Upper lobe of right lung (tissue), 1 donor: ENCODE measurements at regions not wholly inside any gene's neighbourhood (a gene's known extent, or its start where the extent isn't known, plus 50 kb on each side); places are given as distances from the start of the nearest gene placed in this dataset.
A peak's percentile ranks its signal among the peaks of the same experiment; 100 is the strongest.

ENCODE experiments used
- ATAC-seq: fragments of 200-7000 bp; cut with Tn5 transposase; one replicate; pipeline ENCODE4 v1.9.1; 2020; ENCODE audit warnings: mild to moderate bottlenecking, moderate library complexity
- DNase-seq: peaks from one replicate; pipeline ENCODE4 v3.0.0-alpha.2; 2020
- H3K27ac ChIP-seq: fragments of 200-600 bp; one replicate; pipeline ENCODE4 v1.8.0; 2022
- H3K27me3 ChIP-seq: fragments of 200-600 bp; one replicate; pipeline ENCODE4 v1.8.0; 2022; ENCODE audit warnings: mild to moderate bottlenecking
- H3K36me3 ChIP-seq: fragments of 200-600 bp; one replicate; pipeline ENCODE4 v1.8.0; 2022
- H3K4me1 ChIP-seq: fragments of 200-600 bp; one replicate; pipeline ENCODE4 v1.8.0; 2022
- H3K4me3 ChIP-seq: fragments of 200-600 bp; one replicate; pipeline ENCODE4 v1.8.0; 2022; ENCODE audit warnings: mild to moderate bottlenecking
- H3K9me3 ChIP-seq: fragments of 200-600 bp; one replicate; pipeline ENCODE4 v1.8.0; 2022
- intact Hi-C: fragments of 100-400 bp; cut with DNase I; formaldehyde crosslinking; loops from one replicate; pipeline ENCODE4 v1.11.0; 2022
- TF ChIP-seq, protein P1 (sequence below): fragments of 200-600 bp; IDR thresholded peaks from one replicate; pipeline ENCODE4 v1.8.0; 2022; ENCODE audit warnings: antibody characterized with exemption
- donor health status: DM: no; HTN: yes; CAD: no; lungs with severe emphysema.

DNA sequence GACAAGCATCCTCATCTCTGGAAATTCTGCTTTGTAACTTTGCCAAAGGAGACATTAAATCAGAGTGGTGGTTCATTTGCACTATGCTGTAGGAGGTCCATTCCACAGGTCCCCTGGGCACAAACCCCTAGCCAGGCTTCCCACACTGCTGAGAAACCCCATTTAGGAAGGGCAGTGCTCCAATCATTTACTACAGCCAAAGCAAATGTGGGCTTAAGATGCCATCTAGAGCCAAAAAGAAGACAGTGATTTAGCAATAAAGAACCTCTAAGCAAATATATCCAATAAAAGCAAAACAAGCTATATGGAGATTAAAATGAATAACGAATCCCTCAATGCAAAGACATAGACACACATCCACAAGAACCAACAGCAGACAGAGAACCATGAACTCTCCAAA lies 129.0 kb upstream of the ALDH1B1 start:
- H3K4me3 ChIP-seq, result no peak overlapping the region
- peak; percentile 34 for ATAC-seq
- no peak overlapping the region for H3K27ac ChIP-seq
- no peak for DNase-seq
- TF ChIP-seq, protein P1, sequence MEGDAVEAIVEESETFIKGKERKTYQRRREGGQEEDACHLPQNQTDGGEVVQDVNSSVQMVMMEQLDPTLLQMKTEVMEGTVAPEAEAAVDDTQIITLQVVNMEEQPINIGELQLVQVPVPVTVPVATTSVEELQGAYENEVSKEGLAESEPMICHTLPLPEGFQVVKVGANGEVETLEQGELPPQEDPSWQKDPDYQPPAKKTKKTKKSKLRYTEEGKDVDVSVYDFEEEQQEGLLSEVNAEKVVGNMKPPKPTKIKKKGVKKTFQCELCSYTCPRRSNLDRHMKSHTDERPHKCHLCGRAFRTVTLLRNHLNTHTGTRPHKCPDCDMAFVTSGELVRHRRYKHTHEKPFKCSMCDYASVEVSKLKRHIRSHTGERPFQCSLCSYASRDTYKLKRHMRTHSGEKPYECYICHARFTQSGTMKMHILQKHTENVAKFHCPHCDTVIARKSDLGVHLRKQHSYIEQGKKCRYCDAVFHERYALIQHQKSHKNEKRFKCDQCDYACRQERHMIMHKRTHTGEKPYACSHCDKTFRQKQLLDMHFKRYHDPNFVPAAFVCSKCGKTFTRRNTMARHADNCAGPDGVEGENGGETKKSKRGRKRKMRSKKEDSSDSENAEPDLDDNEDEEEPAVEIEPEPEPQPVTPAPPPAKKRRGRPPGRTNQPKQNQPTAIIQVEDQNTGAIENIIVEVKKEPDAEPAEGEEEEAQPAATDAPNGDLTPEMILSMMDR, result no peak
- H3K4me1 ChIP-seq, result no peaks in the 10 kb centered on the region
- peaks cover 3% of the 10 kb centered on the region for H3K9me3 ChIP-seq
- intact Hi-C loops, result loop anchor here (10.0 kb wide), 1 partner anchor 59 kb away; no protein-coding TSS in a partner anchor
- H3K27me3 ChIP-seq, result no peaks in the 10 kb centered on the region
- no peaks in the 10 kb centered on the region for H3K36me3 ChIP-seq

DNA sequence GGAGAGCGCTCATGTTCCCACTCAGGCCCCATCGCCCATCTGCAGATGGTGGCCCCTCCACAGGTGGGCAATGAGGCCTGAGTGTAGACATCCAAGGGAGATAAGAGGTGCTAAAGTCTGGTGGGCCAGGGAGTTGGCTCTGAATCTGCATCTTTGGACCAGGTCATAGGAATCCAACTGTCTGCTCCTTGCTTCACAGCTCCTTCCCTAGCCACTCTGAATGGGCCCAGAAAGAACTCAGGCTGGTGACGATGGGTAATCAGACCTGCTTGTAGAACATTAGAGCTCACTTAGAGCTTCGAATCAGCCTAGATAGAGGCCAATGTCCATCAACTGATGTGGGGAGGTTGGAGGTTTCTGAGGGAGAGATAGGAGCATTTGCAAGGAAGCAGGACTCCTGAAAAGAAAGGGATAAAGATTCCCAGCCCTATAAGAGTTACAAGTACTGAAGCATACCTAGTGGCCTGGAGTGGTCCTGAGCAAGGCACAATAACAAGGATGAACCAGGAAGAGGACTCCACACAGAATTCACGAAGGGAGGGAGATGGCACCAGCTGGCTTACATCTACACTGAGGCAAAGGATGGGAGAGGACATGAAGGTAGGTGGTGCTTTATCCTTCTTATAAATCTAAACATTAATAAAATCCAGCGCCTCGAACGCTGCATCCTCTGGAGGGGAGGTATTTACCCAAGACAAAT lies 132.8 kb upstream of the ALDH1B1 start:
- Histone ChIP-seq H3K27ac (no peak overlapping the region), H3K4me3 (no peak overlapping the region), H3K4me1 (no peaks in the 10 kb centered on the region), H3K9me3 (peaks cover 3% of the 10 kb centered on the region), H3K36me3 (no peaks in the 10 kb centered on the region), H3K27me3 (no peaks in the 10 kb centered on the region)
- TF ChIP-seq, protein P1, result no peak
- DNase-seq, result no peak
- ATAC-seq, result no peak
- intact Hi-C loops, result loop anchor here (10.0 kb wide), 1 partner anchor 55 kb away; no protein-coding TSS in a partner anchor

DNA sequence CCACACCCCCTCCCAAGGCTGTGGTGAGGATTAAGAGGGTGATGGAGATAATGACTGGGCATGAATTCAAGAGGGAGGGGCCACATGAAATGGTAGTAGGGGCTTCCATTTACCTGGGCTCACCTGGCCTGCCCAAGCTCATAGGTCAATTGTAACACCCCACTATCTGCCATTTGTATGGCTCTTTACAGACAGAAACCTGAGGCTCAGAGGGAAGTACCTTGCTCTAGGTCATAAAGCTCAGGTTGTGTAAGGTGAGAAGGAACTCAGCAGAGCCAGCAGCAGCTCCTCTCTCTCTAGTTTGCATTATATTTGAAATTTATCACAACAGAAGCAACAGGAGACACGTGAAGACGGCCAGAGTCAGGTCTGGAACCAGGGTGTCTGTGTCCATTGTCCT lies 133.4 kb upstream of the ALDH1B1 start:
- Histone ChIP-seq H3K4me3 (no peak overlapping the region), H3K36me3 (no peaks in the 10 kb centered on the region), H3K9me3 (peaks cover under 1% of the 10 kb centered on the region), H3K4me1 (no peaks in the 10 kb centered on the region), H3K27me3 (no peaks in the 10 kb centered on the region), H3K27ac (no peak overlapping the region)
- intact Hi-C loops, result no loop called here
- TF ChIP-seq, protein P1, result no peak
- DNase-seq (no peak), ATAC-seq (no peak)

DNA sequence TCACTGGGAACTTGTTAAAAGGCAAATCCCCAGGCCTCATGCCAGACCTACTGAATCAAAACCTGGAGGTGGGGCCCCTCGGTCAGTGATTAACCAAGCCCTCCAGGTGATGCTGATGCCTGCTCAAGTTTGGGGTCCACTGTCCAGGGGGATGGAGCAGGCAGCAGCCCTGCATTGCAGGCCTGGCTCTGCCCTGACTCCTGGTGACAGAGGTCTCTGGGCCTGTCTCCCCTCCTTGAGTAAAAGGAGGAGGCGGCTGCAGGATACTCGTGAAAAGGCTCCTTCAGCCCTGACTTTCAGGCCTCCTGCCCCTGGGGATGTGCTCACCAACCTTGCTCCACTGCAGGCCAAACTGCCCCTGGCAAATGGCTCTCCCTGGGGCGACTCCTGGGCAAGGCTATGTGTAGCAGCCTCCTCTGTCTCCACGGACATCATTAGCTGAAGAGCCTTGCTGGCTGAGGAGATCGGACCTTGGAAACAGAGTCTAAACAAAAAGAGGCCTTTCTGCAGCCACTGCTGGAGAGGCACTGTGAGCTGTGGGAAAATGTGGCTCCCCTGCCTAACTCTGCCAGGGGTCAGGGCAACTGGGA lies 134.8 kb upstream of the ALDH1B1 start:
- H3K9me3 ChIP-seq, result no peaks in the 10 kb centered on the region
- intact Hi-C loops, result no loop called here
- DNase-seq, result no peak
- no peak overlapping the region for H3K4me3 ChIP-seq
- no peaks in the 10 kb centered on the region for H3K4me1 ChIP-seq
- no peak for ATAC-seq
- no peaks in the 10 kb centered on the region for H3K36me3 ChIP-seq
- no peaks in the 10 kb centered on the region for H3K27me3 ChIP-seq
- H3K27ac ChIP-seq, result no peak overlapping the region
- TF ChIP-seq, protein P1, result no peak

DNA sequence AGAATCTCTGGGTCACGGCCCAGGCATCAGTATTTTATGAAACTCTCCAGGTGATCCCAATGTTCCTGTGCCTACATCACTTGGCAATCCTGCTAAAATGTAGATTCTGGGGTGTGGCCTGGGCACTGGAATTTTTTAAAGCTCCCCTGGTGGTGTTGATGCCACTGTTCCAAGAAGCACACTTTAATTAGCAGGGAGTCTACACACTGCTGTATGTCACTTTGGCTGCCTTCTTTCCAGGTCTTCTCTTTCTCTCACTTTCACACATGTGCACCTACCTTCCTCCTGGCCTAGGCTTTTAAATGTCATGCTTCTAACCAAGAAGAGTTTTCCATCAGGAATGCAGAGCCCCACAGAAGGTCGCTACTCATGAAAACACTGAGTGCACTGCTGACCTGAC lies 136.0 kb upstream of the ALDH1B1 start:
- ATAC-seq, result no peak
- Histone ChIP-seq H3K27me3 (no peaks in the 10 kb centered on the region), H3K9me3 (no peaks in the 10 kb centered on the region), H3K27ac (no peak overlapping the region), H3K4me3 (no peak overlapping the region), H3K4me1 (no peaks in the 10 kb centered on the region), H3K36me3 (no peaks in the 10 kb centered on the region)
- DNase-seq, result no peak
- intact Hi-C loops, result no loop called here
- TF ChIP-seq, protein P1, result no peak
